A549 (cell line): ENCODE measurements at regions not wholly inside any gene's neighbourhood (a gene's known extent, or its start where the extent isn't known, plus 50 kb on each side); places are given as distances from the start of the nearest gene placed in this dataset.

Source experiments
- CHD2 ChIP-seq: fragments of 150-350 bp; IDR thresholded peaks from 2 replicates; pipeline ENCODE4 v1.6.1; 2014; ENCODE audit warnings: low read length; ENCODE audit not compliant: partially characterized antibody
- CTCF ChIP-seq: fragments of >200 bp; sonication (Bioruptor Twin); formaldehyde crosslinking; IDR thresholded peaks from 3 replicates; pipeline ENCODE4 v1.5.1; 2016
- EHMT2 ChIP-seq: fragments of 200-600 bp; sonication (generic); IDR thresholded peaks from 2 replicates; pipeline ENCODE4 v1.6.1; 2016; ENCODE audit warnings: antibody characterized with exemption, low read depth, mild to moderate bottlenecking, moderate library complexity
- EP300 ChIP-seq, 2 experiments: fragments of >200 bp; sonication (Bioruptor Twin); formaldehyde crosslinking; IDR thresholded peaks; 2 replicates in 1 of 2; 3 replicates in 1 of 2; pipeline ENCODE4 v1.6.1; 2016 to 2017
- ESRRA ChIP-seq: fragments of 150-350 bp; IDR thresholded peaks from 2 replicates; pipeline ENCODE4 v1.6.1; 2014; ENCODE audit warnings: mild to moderate bottlenecking, low read length, borderline replicate concordance
- JUNB ChIP-seq: fragments of >200 bp; sonication (Bioruptor Twin); formaldehyde crosslinking; IDR thresholded peaks from 2 replicates; pipeline ENCODE4 v1.6.1; 2016
- NFE2L2 ChIP-seq: fragments of 150-350 bp; conservative IDR thresholded peaks from 2 replicates; pipeline ENCODE4 v1.6.1; 2014; ENCODE audit warnings: low read length
- NR3C1 ChIP-seq: fragments of >200 bp; sonication (Bioruptor Twin); formaldehyde crosslinking; IDR thresholded peaks from 3 replicates; pipeline ENCODE4 v1.6.1; 2017
- PHF8 ChIP-seq: fragments of 200-600 bp; sonication (generic); IDR thresholded peaks from 2 replicates; pipeline ENCODE4 v1.6.1; 2016; ENCODE audit warnings: low read depth, mild to moderate bottlenecking, antibody characterized with exemption, moderate library complexity, borderline replicate concordance
- POLR2A ChIP-seq: IDR thresholded peaks from 2 replicates; pipeline ENCODE4 v1.6.1; 2012; ENCODE audit warnings: mild to moderate bottlenecking, low read length
- RAD21 ChIP-seq, 2 experiments: fragments of >200 bp in 1 of 2; sonication (Bioruptor Twin) in 1 of 2; formaldehyde crosslinking in 1 of 2; IDR thresholded peaks in 1 of 2; conservative IDR thresholded peaks in 1 of 2; 2 replicates in 1 of 2; 3 replicates in 1 of 2; pipeline ENCODE4 v1.6.1; 2012 to 2018; ENCODE audit warnings: inconsistent platforms in 1 of 2
- REST ChIP-seq: fragments of 200-600 bp; sonication (generic); IDR thresholded peaks from 2 replicates; pipeline ENCODE4 v1.6.1; 2016; ENCODE audit warnings: antibody characterized with exemption, mild to moderate bottlenecking, moderate library complexity
- RFX5 ChIP-seq: fragments of 450-650 bp; IDR thresholded peaks from 2 replicates; pipeline ENCODE4 v1.7.1; 2014; ENCODE audit warnings: antibody characterized with exemption, mild to moderate bottlenecking, moderate library complexity
- SMC3 ChIP-seq: fragments of >200 bp; sonication (Bioruptor Twin); formaldehyde crosslinking; IDR thresholded peaks from 3 replicates; pipeline ENCODE4 v1.6.1; 2018; ENCODE audit warnings: inconsistent platforms

GRCh38 chr10:2431961-2432360 is 635.4 kb upstream of the PFKP start:
- no peak for TF ChIP-seq JUNB
- no peak for TF ChIP-seq CTCF
- no peak for TF ChIP-seq EP300 (IDR thresholded peaks at IDR 0.05)
- TF ChIP-seq NFE2L2 = no peak
- TF ChIP-seq REST = no peak
- no peak for TF ChIP-seq RAD21 (conservative IDR thresholded peaks at IDR 0.05 in 1 of 2, IDR thresholded peaks at IDR 0.05 in 1 of 2)
- TF ChIP-seq PHF8 = no peak
- TF ChIP-seq SMC3 = no peak
- TF ChIP-seq EHMT2 = no peak
- no peak for TF ChIP-seq ESRRA
- no peak for TF ChIP-seq CHD2
- TF ChIP-seq POLR2A = no peak
- TF ChIP-seq RFX5 = no peak
- TF ChIP-seq NR3C1 = no peak
